ENCODE measurements at regions not wholly inside any gene's neighbourhood (a gene's known extent, or its start where the extent isn't known, plus 50 kb on each side); places are given as distances from the start of the nearest gene placed in this dataset.

GRCh38 chr2:239475161-239476028, 74.6 kb upstream of the HDAC4 start:
- no peak for DNase-seq
- no peak for ATAC-seq
- intact Hi-C loops (cut with micrococcal nuclease) = no loop called here

GRCh38 chr2:239473211-239473805, 72.5 kb upstream of the HDAC4 start:
- ATAC-seq = no peak
- intact Hi-C loops (cut with micrococcal nuclease) = no loop called here
- DNase-seq = no peak

- no peak for ATAC-seq
- DNase-seq = no peak
- intact Hi-C loops (cut with micrococcal nuclease) = no loop called here
Measured at GRCh38 chr2:239472235-239472775, 71.5 kb upstream of the HDAC4 start.

GRCh38 chr2:239471011-239471792, 70.4 kb upstream of the HDAC4 start:
- no peak for ATAC-seq
- intact Hi-C loops (cut with micrococcal nuclease) = no loop called here
- no peak for DNase-seq

GRCh38 chr2:239470151-239470900, 69.5 kb upstream of the HDAC4 start:
- DNase-seq (no peak), ATAC-seq (no peak)
- intact Hi-C loops (cut with micrococcal nuclease) = no loop called here

GRCh38 chr2:239469106-239469960, 68.5 kb upstream of the HDAC4 start:
- no peak for DNase-seq

GRCh38 chr2:239468491-239469105, 67.8 kb upstream of the HDAC4 start:
- ATAC-seq = no peak
- DNase-seq = no peak
- intact Hi-C loops (cut with micrococcal nuclease) = no loop called here

More at GRCh38 chr2:239469106-239469960, 68.5 kb upstream of the HDAC4 start:
- no peak for ATAC-seq
- intact Hi-C loops (cut with micrococcal nuclease) = no loop called here

- intact Hi-C loops (cut with micrococcal nuclease) = no loop called here
- ATAC-seq (no peak), DNase-seq (no peak)
Measured at GRCh38 chr2:239467956-239468490, 67.2 kb upstream of the HDAC4 start.

- ATAC-seq = no peak
- no peak for DNase-seq
- intact Hi-C loops (cut with micrococcal nuclease) = no loop called here
Measured at GRCh38 chr2:239467281-239467955, 66.6 kb upstream of the HDAC4 start.

- ATAC-seq (no peak), DNase-seq (no peak)
- intact Hi-C loops (cut with micrococcal nuclease) = no loop called here
Measured at GRCh38 chr2:239466755-239467271, 66.0 kb upstream of the HDAC4 start.

GRCh38 chr2:239466061-239466754, 65.4 kb upstream of the HDAC4 start:
- DNase-seq (no peak), ATAC-seq (no peak)
- intact Hi-C loops (cut with micrococcal nuclease) = no loop called here

- DNase-seq = peak; percentile 82
- intact Hi-C loops (cut with micrococcal nuclease) = no loop called here
- peak; percentile 85 for ATAC-seq
Measured at GRCh38 chr2:239465017-239466001, 64.5 kb upstream of the HDAC4 start.

GRCh38 chr2:239464166-239465016, 63.6 kb upstream of the HDAC4 start:
- no peak for DNase-seq
- no peak for ATAC-seq
- intact Hi-C loops (cut with micrococcal nuclease) = no loop called here

GRCh38 chr2:239463541-239464165, 62.8 kb upstream of the HDAC4 start:
- intact Hi-C loops (cut with micrococcal nuclease) = no loop called here
- no peak for DNase-seq
- peak; percentile 57 for ATAC-seq

Data from left ventricle myocardium superior (tissue), 1 donor.